NCI-H1436 (cell line): ENCODE measurements at regions not wholly inside any gene's neighbourhood (a gene's known extent, or its start where the extent isn't known, plus 50 kb on each side); places are given as distances from the start of the nearest gene placed in this dataset.
"Not testable (repeated sequence)": the region's sequence is repeated elsewhere in the genome, so short reads cannot be mapped to it uniquely, and the experiment has no call there.

ENCODE experiments used
- DNase-seq: peaks from one replicate; lab custom pipeline; 2025; lab: John Stamatoyannopoulos, UW

DNA sequence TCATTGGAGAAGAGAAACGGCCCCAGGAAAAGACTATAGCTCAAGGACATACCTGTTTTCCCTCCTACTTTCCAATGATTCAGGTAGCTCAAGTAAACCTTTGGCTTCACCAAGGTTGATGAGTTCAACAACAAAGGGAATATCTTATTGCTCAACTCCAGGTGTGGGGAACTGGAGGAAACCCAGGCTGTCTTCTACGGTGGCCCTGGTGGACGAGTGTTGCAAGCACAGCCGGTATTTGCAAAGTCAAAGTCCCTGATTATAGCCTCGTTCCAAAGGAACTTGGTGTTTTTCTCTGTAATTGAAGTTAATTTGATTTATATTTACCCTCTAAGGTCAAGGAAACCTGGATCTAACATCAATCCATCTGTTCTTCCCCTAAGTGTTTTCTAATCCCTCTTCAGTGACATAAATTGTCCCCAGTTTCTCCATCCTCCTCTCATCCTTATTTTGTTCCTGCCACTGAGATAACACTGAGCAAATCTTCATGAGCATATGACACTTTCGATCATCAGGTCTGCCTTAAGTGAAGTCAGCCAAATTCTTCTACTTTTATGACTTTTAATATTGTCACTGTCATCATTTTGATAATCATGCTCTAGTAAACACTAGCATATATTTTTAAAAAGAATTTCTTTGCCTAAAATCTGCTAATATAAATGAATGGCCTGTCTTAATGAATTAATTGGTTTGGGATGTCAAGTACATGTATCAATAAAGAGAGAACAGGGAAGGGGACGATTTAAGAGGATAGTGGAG lies 174.6 kb upstream of the TBX3 start:
- DNase-seq = no peak

DNA sequence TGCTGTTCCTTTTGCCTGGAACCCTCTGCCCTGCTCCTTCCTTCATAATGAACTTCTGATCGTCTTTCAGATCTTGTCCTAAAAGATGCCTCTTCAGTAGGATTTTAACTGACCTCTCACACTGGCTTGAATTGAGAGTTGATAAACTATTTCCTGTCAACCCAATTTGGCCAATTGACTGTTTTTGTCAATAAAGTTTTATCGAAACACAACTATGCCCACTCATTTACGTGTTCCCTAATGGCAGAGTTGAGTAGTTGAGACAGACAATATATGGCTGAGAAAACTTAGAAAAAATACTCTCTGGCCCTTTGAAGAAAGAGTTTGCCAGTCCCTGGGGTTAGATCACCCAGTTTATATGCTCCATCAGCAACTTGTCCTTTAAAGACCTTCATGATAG lies 171.7 kb upstream of the TBX3 start:
- DNase-seq = no peak

DNA sequence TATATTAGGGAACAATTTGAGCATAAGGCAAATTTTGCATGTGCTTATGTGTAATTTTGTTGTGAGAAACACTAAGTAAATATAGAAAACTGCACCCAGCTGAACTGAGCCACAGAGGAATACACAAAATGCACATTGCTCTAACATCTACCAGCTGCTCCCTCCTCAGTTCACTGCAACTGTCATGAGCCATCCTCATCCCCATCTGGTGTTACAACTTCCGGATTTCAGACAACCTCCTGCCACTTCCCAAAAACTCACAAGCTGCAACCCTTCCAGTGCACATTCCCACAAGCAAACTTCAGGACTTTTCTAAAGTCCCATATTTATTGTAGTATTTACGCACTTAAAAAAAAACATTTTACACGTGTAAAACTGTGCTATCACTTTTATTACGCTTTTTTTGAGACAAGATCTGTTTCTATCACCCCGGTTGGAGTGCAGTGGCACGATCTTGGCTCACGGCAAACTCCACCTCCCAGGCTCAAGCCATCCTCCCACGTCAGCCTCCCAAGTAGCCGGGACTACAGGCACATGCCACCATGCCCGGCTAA lies 169.1 kb upstream of the TBX3 start:
- no peak for DNase-seq

DNA sequence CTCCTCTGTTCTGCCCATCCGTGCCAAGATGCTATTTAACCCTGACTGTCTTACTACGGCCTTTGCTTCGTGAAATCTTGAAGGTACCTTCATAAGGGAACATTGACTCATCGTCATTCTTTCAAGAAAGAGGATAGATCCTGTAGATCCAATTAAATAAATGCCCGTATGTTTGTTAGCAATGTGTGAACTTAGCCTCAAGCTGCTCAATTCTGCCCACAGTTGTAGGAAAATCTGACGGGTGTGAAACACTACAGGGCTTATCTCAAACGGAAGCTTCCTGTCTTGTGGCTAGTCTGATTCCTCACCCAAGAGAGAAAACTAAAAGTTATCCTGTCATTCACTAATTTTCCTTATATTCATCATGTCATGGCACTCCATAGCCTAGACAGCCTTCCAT lies 168.0 kb upstream of the TBX3 start:
- no peak for DNase-seq

DNA sequence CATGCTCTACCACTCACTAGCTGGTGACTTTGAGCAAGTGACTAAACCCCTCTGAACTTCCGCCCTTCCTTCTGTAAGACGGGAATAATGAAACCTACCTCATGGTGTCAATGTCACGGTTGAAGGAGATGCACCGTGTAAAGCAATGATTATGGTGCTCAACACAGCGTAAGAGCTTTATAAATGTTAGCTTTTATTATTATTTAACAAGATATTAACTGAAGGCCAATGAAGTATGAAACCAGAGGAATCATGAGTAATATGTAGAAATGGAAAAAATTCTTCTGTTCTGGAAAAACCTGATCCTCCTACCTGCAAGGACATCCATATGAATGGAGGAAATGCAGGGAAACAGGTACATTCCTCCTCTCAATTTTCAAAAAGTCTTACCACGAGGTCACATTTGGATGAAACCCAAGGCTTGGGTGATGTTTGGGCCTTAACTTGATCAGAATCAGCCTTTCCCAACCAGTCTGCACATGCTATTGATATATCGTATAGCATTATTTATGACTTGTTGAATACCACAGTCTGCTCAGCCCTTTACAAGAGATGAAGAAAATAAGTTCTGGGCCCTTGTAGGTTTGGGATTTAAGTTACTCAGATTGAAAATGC lies 166.8 kb upstream of the TBX3 start:
- DNase-seq = no peak

DNA sequence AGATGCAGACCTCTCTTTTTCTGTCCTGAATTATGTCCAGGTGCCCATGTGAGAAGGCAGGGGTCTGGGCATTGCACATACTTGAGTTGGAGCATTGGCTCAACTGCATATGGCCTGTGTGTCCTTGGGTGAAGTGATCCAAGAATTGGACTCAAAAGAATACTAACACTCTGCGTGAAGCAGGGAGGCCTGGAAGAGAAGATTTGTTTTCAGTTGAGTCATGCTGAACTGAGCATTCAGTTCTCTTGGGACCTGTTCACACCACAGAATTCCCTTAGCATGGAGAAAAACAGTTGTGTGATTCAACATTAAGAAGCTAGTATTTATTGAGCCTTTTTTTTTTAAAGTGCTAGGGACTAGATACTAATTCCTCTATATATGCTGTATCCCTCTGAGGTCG lies 164.7 kb upstream of the TBX3 start:
- no peak for DNase-seq

DNA sequence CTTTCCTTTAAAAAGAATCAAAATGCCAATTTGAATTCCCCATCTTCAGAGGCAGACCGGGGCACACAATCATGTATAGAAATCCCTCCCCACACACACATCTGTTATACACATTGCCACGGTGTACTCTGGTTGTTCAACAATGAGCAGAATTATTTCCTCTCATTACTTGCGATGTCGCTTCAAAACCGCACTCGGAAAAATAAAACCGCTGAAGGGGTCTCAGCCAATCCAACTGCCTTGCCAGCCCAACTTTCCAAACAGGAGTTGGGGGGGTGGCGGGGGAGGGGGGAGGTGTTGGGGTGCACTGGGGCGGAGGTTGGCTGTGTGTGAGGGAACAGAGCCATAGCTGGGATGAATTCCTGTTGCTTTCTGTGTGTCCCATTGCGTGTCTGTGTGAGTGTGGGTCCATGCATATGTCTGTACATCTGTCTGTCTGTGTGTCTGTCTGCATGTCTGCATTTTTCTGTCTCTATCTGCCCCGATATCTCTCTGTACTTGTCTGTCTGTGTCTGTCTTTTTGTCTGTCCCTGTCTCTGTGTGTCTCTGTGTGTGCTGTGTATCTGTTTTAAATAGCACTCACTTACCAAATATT lies 163.6 kb upstream of the TBX3 start:
- no peak for DNase-seq

DNA sequence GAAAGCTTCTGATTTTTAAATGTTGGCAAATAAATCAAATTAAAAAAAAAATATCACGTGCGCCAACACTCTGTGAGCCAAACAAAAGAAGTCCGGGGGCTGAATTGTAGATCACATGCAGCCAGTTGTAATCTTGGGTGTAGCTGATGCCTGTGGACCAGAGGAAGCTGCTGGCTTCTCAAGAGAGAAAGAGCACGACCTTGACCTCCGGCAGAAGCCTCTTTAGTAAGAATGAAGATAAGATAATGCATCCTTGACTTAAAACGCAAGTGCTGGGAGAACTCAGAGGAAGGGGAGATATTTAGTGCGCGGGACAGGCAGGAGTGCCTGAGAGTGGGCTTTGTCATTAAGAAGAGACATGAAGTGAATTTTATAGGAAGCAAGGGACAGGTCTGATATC lies 162.8 kb upstream of the TBX3 start:
- DNase-seq = no peak

DNA sequence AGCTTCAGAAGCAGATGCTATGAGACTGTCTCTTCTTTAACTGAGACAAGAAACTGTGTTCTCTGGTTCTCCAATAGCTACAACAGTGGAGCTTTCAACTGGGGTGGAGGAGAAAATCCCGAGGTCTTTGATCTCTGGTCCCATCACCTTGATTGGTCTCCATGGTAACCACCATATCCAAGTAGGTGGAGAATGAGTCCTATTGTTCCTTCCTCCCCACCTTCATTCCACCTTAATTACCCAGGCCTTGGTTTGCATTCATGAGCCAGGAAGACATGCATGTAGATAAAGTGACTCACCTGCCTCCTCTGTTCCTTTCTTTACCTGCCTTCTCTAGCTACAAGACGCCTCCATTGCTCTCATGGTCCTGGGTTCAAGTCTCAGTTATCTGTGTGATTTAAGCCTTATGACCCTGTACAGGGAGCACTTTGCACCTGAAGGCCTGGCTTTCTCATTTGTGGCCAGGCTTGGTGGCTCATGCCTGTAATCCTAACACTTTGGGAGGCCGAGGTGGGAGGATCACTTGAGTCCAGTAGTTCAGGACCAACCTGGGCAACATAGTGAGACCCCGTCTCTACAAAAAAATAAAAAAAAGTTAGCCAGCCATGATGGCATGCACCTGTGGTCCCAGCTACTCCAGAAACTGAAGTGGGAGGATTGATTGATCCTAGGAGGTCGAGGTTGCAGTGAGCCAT lies 157.7 kb upstream of the TBX3 start:
- no peak for DNase-seq

DNA sequence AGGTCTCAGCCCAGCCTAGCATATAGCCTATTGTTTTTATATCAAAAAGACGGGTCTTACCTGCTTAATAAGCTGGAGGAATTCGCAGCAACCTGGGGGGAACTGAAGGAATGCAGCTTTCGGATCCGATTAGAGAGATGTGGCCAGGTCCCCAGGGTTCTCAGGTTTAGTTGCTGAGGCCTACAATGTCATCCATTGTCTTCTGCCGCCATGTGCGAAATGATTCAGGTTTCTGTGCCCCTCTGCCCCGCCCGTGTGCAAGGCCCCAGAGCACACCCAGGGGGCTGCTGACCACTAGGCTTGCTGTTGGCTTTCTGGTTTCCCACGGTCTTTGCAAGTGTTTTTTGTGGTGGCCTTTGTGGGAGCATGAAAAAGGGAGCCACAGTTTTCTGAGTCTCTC lies 154.5 kb upstream of the TBX3 start:
- no peak for DNase-seq

DNA sequence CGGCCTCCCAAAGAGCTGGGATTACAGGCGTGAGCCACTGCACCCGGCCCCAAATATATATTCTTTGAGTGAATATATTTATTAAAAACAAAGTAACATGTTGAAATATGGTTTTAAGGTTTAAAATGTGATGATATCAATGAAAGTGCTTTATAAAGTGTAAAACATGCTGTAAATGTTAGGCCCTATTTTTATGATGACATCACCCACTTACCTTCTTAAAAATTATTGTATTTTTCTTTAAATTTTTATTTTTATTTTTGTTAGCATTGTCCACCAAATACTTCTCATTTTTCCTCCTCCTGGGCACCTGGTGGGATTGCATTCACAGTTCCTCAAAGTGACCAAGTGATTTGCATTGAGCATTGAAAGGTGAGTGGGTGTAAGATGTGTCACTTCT lies 152.6 kb upstream of the TBX3 start:
- DNase-seq = no peak

DNA sequence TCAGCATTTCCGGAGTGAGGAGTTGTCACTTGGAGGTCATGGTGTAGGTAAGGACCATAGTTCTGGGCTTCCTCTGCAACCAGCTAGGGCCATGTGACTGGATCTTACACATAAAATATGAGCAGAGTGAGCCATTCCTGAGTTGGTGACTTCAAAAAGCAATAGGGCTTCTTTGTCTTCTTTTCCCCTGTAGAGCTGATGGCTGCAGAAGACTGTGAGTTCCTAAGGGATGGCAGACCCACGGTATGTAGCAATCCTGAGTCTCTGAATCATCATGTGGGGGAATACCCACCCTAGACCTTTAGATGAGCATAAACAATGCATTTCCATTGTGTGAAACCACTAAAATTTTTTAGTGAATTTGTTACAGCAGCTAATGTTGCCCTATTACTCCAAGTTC lies 151.1 kb upstream of the TBX3 start:
- DNase-seq = no peak

DNA sequence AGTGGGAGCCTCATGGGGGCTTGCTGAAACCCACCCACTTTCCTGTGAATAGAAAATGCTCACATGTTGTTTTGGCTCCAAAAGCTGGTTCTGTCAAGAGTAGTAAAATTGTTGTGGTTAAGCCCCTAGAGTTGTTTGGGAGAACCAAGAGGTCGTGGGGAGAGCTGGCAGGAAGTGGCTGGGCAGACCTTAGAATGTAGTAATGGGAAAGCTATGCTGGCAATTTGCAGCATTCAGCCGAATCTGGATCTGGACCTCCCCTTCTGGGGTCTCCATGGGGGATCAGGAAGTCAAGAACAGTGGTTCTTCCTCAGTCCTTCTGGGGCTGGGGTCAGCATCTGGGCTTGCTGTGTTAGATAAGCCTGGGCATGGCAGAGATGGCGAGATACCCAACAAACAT lies 150.6 kb upstream of the TBX3 start:
- DNase-seq = no peak

DNA sequence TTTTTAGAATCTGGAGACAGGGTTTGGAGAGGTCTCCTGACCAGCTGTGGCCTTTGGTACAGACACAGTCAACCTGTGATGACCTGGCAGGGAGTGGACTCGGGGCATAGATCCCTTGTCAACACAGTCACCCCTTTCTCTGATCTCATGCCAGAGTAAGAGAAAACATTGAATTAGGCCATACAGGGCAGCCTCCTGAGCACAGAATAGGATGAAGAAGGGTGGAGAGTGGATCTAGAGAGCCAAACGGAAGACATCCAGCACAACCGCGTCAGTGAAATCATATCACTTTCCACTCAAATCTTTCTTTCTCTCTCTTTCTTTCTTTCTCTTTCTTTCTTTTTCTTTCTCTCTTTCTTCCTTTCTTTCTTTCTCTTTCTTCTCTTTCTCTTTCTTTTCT lies 145.9 kb upstream of the TBX3 start:
- no peak for DNase-seq

DNA sequence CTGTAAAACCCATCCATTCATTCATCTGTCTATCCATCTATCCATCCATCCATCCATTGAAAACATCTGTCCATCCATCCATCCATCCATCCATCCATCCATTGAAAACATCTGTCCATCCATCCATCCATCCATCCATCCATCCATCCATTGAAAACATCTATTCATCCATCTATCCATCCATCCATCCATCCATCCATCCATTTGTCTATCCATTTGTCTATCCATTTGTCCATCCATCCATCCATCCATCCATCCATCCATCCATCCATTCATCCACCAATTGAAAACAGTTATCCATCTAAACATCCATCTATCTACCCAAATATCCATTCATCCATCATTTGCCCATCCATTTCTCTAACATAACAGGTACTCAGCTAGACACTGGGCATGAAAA lies 145.3 kb upstream of the TBX3 start:
- not testable (repeated sequence) for DNase-seq

DNA sequence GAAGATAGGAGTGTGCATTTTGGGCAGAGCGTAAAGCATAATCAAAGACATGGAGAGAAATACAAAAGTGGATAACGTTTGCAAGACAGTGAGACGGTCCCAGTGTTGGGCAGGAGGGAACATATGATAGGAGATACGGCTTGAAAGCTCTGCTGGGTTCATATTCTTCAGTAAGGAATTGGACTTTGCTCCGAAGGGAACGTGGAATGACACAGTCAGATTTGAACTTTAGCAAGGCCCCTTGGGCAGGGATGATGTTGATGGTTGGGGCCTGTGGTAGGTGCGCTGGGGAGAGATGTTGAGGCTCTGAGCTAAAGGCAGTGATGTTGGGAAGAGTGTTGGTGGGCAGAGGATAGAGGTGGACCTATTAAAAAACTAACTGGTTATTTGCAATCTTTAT lies 143.5 kb upstream of the TBX3 start:
- DNase-seq = no peak

DNA sequence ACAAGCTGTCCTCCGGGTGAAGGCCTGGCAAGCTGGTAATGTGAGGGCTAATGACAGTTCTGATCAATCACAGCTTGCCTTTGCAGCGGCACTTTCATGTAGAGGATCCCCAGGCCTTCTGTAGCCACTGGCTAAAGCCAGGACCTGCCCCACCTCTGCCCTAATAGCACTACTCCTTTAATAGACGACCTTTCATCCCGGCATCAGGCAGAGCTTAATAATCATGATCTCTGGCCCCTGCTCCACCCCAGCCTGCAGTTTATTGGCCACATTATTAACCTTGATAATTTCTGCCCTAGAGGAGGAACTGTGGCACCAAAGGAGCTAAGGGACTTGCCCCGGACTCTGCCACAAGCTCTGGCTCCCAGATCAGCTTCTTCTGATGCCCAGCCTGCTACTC lies 142.3 kb upstream of the TBX3 start:
- DNase-seq = no peak

DNA sequence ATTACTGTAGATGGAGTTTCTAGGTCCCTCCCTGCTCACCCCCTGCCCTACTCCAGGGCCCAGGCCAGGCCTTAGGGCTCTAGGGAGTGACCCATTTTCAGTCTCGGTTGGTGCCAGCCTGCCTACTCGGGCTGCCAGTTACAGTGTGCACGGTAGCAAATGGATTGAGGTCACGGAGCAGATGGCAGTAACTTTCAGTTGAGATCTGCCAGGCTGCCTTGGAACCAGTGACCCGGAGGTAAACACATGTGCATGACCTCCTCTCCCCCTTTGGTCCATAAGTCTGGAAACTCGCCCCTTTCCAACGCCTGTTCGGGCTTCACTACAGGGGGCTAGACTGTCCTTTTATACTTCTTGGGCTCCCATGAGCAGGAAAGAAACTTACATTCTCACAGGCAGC lies 139.7 kb upstream of the TBX3 start:
- no peak for DNase-seq

DNA sequence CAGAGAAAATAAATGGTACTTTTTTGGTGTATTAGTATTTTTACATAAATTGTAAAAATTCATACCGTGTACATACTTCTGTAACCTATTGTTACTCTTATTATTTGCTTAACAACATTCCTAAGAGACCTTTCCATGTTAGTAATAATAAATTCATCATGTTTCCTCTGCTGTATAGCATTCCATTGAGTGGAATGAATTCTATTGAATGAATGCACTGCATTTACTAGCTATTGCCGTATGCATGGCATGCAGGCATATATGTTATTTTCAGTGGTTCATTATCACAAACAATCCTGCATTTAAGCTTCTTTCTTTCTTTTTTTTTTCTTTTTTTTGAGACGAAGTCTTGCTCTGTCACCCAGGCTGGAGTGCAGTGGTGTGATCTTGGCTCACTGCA lies 137.6 kb upstream of the TBX3 start:
- no peak for DNase-seq

DNA sequence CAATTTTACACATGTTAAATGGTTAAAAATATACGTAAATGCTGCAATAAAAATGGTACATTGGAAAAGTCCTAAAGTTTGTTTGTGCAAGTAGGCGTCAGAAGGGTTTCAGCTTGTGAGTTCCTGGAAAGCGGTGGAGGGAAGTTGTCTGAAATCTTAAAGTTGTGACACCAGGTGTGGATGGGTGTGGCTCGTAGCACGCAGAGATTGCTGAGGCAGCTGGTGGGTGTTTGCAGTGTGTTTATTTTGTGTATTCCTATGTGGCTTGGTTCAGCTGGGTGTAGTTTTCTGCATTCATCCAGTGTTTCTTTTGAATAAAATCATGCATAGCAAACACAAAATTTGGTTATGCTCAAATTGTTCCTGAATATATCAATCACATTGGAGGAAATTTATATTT lies 136.8 kb upstream of the TBX3 start:
- no peak for DNase-seq

DNA sequence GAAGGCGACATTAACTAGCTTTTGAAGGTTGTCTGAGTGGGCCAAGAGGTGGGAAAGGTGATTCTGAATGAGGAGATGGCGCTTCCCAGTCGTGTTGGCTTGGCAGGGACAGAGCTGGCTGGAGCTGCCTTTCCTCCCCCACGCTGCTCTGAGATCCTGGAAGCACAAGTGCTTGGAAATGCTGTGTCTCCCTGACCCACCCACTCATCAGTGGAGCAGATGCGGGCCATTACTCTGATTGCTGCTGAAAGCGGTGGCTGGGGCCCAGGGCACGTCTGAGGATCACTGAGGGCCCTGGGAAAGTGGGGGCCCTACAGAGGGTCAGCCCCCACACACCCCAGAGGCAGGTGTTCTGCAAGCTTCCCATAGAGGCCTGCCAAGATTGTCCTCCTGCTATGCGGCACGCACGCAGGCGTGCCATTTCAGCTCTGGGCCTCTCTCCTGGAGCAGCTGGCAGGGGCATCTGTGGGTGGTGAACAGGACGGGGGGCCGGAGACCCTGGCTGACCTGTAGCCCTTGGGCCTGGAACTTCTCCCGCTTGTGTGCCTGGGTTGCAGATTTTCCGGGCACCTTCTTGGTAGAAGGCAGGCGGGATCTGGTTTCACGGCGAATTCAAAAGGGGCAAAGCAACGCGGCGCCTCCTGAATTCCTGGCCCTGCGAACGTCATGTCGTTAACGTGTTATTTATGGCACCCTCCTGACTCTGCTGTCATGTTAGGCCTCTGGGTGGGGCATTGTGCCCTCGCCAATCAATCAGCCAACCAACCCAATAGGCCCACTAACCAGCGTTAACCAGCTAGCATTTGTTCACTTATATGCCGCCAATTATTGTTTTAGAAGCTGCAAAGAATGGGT lies 133.8 kb upstream of the TBX3 start:
- DNase-seq = no peak
